Thyroid gland (tissue), 4 donors: ENCODE measurements at regions not wholly inside any gene's neighbourhood (a gene's known extent, or its start where the extent isn't known, plus 50 kb on each side); places are given as distances from the start of the nearest gene placed in this dataset.

Experiments
- POLR2A ChIP-seq, 2 donors: fragments of 450-650 bp; IDR thresholded peaks; one replicate each; pipeline ENCODE4 v1.6.1; 2017; ENCODE audit warnings: antibody characterized with exemption in 2 of 2, mild to moderate bottlenecking in 2 of 2, moderate library complexity in 1 of 2
- TF ChIP-seq, protein P1 (sequence below), 6 experiments: fragments of 200-600 bp in 3 of 6; fragments of 450-650 bp in 3 of 6; sonication (generic) in 3 of 6; IDR thresholded peaks; one replicate each; pipeline ENCODE4 v1.5.1; 2016 to 2019; ENCODE audit warnings: antibody characterized with exemption in 6 of 6, mild to moderate bottlenecking in 2 of 6, inconsistent platforms in 1 of 6, moderate library complexity in 1 of 6

DNA sequence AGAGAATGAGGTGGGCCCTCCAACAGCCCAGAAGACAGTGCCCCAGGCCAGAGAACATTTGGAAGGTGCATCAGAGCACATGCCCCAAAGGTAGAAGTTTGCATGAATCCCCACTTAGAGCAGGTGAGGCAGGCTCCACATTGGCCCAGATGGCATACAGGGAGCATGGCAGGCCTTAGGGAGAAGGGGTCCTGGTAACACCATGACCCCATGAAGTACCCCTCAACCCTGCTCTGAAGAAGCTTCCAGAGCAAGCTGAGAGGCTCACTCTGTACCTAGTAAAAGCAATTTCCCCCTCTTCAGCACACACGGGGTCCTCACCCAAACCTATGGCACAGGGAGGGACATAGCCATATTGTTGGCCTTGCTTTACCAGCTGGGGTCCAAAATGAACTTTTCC, 162.6 kb downstream of the BUB3 start:
- TF ChIP-seq, protein P1, sequence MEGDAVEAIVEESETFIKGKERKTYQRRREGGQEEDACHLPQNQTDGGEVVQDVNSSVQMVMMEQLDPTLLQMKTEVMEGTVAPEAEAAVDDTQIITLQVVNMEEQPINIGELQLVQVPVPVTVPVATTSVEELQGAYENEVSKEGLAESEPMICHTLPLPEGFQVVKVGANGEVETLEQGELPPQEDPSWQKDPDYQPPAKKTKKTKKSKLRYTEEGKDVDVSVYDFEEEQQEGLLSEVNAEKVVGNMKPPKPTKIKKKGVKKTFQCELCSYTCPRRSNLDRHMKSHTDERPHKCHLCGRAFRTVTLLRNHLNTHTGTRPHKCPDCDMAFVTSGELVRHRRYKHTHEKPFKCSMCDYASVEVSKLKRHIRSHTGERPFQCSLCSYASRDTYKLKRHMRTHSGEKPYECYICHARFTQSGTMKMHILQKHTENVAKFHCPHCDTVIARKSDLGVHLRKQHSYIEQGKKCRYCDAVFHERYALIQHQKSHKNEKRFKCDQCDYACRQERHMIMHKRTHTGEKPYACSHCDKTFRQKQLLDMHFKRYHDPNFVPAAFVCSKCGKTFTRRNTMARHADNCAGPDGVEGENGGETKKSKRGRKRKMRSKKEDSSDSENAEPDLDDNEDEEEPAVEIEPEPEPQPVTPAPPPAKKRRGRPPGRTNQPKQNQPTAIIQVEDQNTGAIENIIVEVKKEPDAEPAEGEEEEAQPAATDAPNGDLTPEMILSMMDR (IDR thresholded peaks at IDR 0.05) = no peak
- no peak for TF ChIP-seq POLR2A (IDR thresholded peaks at IDR 0.05)
